K562 (cell line): ENCODE measurements at regions not wholly inside any gene's neighbourhood (a gene's known extent, or its start where the extent isn't known, plus 50 kb on each side); places are given as distances from the start of the nearest gene placed in this dataset.

ENCODE experiments used
- BCL6 ChIP-seq: fragments of 250-450 bp; sonication (Bioruptor Pico); IDR thresholded peaks from 2 replicates; pipeline ENCODE4 v1.4.0; 2020
- CTCF ChIP-seq, 3 experiments: IDR thresholded peaks in 2 of 3; conservative IDR thresholded peaks in 1 of 3; 2 replicates each; pipeline ENCODE4 v1.5.1; 2011 to 2012; ENCODE audit warnings: low read length in 3 of 3, mild to moderate bottlenecking in 3 of 3, control low read depth in 2 of 3, improper control_type of control experiment in 1 of 3, inconsistent platforms in 1 of 3, low read depth in 1 of 3, mixed read lengths in 1 of 3, moderate library complexity in 1 of 3; ENCODE audit not compliant: insufficient read depth in 2 of 3
- LEF1 ChIP-seq: fragments of 450-650 bp; IDR thresholded peaks from 2 replicates; pipeline ENCODE4 v1.6.1; 2016; ENCODE audit warnings: mild to moderate bottlenecking
- NFATC3 ChIP-seq: fragments of 450-650 bp; IDR thresholded peaks from 2 replicates; pipeline ENCODE4 v1.6.1; 2017; ENCODE audit warnings: mild to moderate bottlenecking
- RFX1 ChIP-seq: fragments of 450-650 bp; IDR thresholded peaks from 2 replicates; pipeline ENCODE4 v1.6.1; 2016; ENCODE audit warnings: mild to moderate bottlenecking, moderate library complexity
- SIX5 ChIP-seq, 2 experiments: IDR thresholded peaks; 2 replicates each; pipeline ENCODE4 v1.6.1; 2011; ENCODE audit warnings: low read length in 2 of 2, borderline replicate concordance in 1 of 2, low read depth in 1 of 2, mild to moderate bottlenecking in 1 of 2, moderate library complexity in 1 of 2; ENCODE audit not compliant: insufficient read depth in 1 of 2
- STAG1 ChIP-seq: sonication (generic); formaldehyde crosslinking; IDR thresholded peaks from 2 replicates; pipeline ENCODE4 v1.5.0; 2020; ENCODE audit warnings: missing genetic modification reagents, borderline replicate concordance
- ZNF316 ChIP-seq: fragments of 450-650 bp; IDR thresholded peaks from 2 replicates; pipeline ENCODE4 v1.6.1; 2016
- ZNF324 ChIP-seq: fragments of 250-450 bp; sonication (Bioruptor Pico); IDR thresholded peaks from 2 replicates; pipeline ENCODE4 v1.4.0; 2020; ENCODE audit warnings: mild to moderate bottlenecking
- ZNF41 ChIP-seq: fragments of 250-450 bp; sonication (Bioruptor Pico); conservative IDR thresholded peaks from 2 replicates; pipeline ENCODE4 v1.4.0; 2020; ENCODE audit warnings: mild to moderate bottlenecking
- TF ChIP-seq, protein P1 (sequence below): sonication (generic); formaldehyde crosslinking; IDR thresholded peaks from 2 replicates; pipeline ENCODE4 v1.8.0; 2022; ENCODE audit warnings: mild to moderate bottlenecking, missing genetic modification reagents
- TF ChIP-seq, protein P2 (sequence below): fragments of 200-800 bp; sonication (Bioruptor generic); IDR thresholded peaks from 2 replicates; pipeline ENCODE4 v1.6.1; 2016; ENCODE audit warnings: missing genetic modification characterization, missing compliant biosample characterization
- TF ChIP-seq, protein P3 (sequence below): fragments of 450-650 bp; formaldehyde crosslinking; IDR thresholded peaks from 2 replicates; pipeline ENCODE4 v1.4.0; 2022; ENCODE audit warnings: missing genetic modification characterization
- TF ChIP-seq, protein P4 (sequence below): fragments of 450-650 bp; IDR thresholded peaks from 2 replicates; pipeline ENCODE4 v1.6.1; 2016; ENCODE audit warnings: low read depth, mild to moderate bottlenecking, moderate library complexity

DNA sequence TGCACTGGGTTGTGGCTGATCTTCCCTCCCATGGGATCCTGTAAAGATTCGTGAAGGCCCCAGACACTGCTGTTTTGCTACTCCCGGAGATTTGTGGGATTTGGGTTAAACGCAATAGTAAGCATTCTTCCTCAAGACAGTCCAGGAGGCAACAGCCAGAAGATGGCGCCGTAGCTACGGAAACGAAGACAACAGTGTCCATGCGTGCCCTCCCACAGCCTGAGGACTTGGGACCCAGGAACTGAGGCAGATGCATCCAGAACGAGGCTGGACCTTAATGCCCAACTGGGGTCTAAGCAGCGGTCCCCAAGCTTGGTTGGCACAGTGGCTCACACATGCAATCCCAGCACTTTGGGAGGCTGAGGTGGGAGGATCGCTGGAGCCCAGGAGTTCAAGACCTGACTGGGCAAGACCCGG is 57.6 kb upstream of the ZNF507 start (continued):
- TF ChIP-seq, protein P1, sequence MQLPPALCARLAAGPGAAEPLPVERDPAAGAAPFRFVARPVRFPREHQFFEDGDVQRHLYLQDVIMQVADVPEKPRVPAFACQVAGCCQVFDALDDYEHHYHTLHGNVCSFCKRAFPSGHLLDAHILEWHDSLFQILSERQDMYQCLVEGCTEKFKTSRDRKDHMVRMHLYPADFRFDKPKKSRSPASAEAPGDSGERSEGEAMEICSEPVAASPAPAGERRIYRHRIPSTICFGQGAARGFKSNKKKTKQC (CRISPR knock-in tag): no peak
- TF ChIP-seq, protein P2, sequence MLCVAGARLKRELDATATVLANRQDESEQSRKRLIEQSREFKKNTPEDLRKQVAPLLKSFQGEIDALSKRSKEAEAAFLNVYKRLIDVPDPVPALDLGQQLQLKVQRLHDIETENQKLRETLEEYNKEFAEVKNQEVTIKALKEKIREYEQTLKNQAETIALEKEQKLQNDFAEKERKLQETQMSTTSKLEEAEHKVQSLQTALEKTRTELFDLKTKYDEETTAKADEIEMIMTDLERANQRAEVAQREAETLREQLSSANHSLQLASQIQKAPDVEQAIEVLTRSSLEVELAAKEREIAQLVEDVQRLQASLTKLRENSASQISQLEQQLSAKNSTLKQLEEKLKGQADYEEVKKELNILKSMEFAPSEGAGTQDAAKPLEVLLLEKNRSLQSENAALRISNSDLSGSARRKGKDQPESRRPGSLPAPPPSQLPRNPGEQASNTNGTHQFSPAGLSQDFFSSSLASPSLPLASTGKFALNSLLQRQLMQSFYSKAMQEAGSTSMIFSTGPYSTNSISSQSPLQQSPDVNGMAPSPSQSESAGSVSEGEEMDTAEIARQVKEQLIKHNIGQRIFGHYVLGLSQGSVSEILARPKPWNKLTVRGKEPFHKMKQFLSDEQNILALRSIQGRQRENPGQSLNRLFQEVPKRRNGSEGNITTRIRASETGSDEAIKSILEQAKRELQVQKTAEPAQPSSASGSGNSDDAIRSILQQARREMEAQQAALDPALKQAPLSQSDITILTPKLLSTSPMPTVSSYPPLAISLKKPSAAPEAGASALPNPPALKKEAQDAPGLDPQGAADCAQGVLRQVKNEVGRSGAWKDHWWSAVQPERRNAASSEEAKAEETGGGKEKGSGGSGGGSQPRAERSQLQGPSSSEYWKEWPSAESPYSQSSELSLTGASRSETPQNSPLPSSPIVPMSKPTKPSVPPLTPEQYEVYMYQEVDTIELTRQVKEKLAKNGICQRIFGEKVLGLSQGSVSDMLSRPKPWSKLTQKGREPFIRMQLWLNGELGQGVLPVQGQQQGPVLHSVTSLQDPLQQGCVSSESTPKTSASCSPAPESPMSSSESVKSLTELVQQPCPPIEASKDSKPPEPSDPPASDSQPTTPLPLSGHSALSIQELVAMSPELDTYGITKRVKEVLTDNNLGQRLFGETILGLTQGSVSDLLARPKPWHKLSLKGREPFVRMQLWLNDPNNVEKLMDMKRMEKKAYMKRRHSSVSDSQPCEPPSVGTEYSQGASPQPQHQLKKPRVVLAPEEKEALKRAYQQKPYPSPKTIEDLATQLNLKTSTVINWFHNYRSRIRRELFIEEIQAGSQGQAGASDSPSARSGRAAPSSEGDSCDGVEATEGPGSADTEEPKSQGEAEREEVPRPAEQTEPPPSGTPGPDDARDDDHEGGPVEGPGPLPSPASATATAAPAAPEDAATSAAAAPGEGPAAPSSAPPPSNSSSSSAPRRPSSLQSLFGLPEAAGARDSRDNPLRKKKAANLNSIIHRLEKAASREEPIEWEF (CRISPR knock-in tag): no peak
- TF ChIP-seq BCL6 (CRISPR knock-in tag) (no peak), ZNF41 (no peak), ZNF316 (peak; percentile 67), ZNF324 (no peak), RFX1 (peak; percentile 32; the same call in 1 of the 2 replicates), NFATC3 (no peak), SIX5 (IDR thresholded peaks at IDR 0.05; ENCODE audit: borderline replicate concordance in 1 of 2, insufficient read depth in 1 of 2, low read depth in 1 of 2, low read length in 2 of 2) (no peak), STAG1 (CRISPR knock-in tag) (peak; percentile 63; the same call in 1 of the 2 replicates), LEF1 (no peak), CTCF (IDR thresholded peaks at IDR 0.05 in 2 of 3, conservative IDR thresholded peaks at IDR 0.05 in 1 of 3; ENCODE audit: insufficient read depth in 2 of 3, low read depth in 1 of 3, low read length in 3 of 3) (peak; percentile 71 to 82 (median 78))
- TF ChIP-seq, protein P3, sequence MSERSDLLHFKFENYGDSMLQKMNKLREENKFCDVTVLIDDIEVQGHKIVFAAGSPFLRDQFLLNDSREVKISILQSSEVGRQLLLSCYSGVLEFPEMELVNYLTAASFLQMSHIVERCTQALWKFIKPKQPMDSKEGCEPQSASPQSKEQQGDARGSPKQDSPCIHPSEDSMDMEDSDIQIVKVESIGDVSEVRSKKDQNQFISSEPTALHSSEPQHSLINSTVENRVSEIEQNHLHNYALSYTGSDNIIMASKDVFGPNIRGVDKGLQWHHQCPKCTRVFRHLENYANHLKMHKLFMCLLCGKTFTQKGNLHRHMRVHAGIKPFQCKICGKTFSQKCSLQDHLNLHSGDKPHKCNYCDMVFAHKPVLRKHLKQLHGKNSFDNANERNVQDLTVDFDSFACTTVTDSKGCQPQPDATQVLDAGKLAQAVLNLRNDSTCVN (CRISPR knock-in tag): no peak
- TF ChIP-seq, protein P4, sequence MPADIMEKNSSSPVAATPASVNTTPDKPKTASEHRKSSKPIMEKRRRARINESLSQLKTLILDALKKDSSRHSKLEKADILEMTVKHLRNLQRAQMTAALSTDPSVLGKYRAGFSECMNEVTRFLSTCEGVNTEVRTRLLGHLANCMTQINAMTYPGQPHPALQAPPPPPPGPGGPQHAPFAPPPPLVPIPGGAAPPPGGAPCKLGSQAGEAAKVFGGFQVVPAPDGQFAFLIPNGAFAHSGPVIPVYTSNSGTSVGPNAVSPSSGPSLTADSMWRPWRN: no peak
